ENCODE measurements at regions not wholly inside any gene's neighbourhood (a gene's known extent, or its start where the extent isn't known, plus 50 kb on each side); places are given as distances from the start of the nearest gene placed in this dataset.
A peak's percentile ranks its signal among the peaks of the same experiment; 100 is the strongest.

DNA sequence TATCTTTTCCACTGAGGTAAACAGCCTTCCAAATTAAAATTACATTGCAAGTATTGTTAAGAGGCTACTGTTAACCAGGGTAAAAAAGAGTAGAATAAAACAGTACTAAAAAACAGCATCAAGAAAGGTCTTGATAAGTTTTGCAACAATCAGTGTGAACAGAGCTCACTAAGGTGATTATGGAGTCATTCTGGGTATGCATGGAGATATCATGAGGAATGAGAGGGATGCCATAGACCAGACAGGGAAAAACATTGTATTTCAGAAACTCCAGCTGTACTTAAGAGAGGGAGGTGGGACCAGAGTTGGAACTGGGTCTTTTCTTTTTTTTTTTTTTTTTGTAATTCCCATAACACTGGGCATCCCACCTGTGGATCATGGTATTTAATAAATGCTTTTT, 549.6 kb downstream of the INHBA start:
- Histone ChIP-seq H3K27ac (no peak overlapping the region), H3K27me3 (no peaks in the 10 kb centered on the region), H3K36me3 (no peaks in the 10 kb centered on the region), H3K4me3 (no peak overlapping the region), H3K4me1 (no peaks in the 10 kb centered on the region), H3K9me3 (no peaks in the 10 kb centered on the region)
- ATAC-seq (no peak), DNase-seq (no peak)
- intact Hi-C loops (cut with DNase I): no loop called here
- TF ChIP-seq, protein P1, sequence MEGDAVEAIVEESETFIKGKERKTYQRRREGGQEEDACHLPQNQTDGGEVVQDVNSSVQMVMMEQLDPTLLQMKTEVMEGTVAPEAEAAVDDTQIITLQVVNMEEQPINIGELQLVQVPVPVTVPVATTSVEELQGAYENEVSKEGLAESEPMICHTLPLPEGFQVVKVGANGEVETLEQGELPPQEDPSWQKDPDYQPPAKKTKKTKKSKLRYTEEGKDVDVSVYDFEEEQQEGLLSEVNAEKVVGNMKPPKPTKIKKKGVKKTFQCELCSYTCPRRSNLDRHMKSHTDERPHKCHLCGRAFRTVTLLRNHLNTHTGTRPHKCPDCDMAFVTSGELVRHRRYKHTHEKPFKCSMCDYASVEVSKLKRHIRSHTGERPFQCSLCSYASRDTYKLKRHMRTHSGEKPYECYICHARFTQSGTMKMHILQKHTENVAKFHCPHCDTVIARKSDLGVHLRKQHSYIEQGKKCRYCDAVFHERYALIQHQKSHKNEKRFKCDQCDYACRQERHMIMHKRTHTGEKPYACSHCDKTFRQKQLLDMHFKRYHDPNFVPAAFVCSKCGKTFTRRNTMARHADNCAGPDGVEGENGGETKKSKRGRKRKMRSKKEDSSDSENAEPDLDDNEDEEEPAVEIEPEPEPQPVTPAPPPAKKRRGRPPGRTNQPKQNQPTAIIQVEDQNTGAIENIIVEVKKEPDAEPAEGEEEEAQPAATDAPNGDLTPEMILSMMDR (IDR thresholded peaks at IDR 0.05): no peak

DNA sequence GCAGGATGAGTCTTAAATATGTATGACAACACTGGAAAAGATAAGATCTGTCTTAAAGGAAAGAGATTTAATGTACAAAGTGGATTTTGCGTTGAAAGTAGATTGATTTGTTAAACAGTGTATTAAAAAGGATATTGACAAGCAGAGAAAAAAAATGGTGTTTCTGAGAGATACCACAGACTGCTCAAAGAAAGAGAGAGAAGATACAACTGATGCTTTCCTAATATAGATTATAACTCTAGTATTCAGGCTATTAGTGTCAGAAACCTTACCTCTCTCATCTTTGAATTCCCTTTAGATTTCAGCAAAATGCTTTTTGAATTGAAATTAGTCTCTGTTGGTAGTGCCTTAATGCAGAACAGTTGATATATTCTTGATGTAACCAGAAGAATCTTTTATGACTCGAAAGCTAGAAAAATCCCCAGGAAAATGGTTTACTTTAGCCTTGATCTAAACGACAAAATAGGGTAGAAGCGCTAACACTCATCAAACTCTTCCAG, 550.7 kb downstream of the INHBA start:
- Histone ChIP-seq H3K36me3 (no peaks in the 10 kb centered on the region), H3K27ac (no peak overlapping the region), H3K4me3 (no peak overlapping the region), H3K27me3 (no peaks in the 10 kb centered on the region), H3K9me3 (no peaks in the 10 kb centered on the region), H3K4me1 (no peaks in the 10 kb centered on the region)
- TF ChIP-seq, protein P1 (IDR thresholded peaks at IDR 0.05): no peak
- no peak for ATAC-seq
- DNase-seq: no peak
- intact Hi-C loops (cut with DNase I): no loop called here

DNA sequence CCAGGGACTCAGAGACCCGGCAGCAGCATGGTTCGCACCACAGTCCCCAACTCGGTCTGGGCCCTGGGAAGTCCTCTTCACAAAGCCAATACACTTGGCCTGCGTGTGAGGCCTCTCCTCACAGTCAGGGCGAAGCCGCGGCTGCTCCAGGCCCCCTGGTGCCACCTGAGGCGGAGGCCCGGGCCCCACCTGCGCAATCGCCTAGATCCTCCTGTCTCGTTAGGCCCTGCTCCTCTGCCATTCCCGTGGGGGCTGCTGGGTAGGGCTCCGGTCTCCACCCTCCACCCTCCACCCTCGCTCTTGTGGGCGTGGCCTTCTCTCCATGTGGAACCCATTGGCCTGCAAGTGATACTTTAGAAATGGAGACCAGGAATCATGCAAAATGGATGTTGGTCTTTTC, 553.3 kb downstream of the INHBA start:
- TF ChIP-seq, protein P1 (IDR thresholded peaks at IDR 0.05): no peak
- H3K9me3 ChIP-seq: no peaks in the 10 kb centered on the region
- DNase-seq (peak in 1 of 4 donors; percentile 74), ATAC-seq (no peak)
- no peaks in the 10 kb centered on the region for H3K27me3 ChIP-seq
- no peak overlapping the region for H3K27ac ChIP-seq
- intact Hi-C loops (cut with DNase I): no loop called here
- no peaks in the 10 kb centered on the region for H3K36me3 ChIP-seq
- no peak overlapping the region for H3K4me3 ChIP-seq
- H3K4me1 ChIP-seq: no peaks in the 10 kb centered on the region

GRCh38 chr7:41148521-41148951, 554.4 kb downstream of the INHBA start:
- Histone ChIP-seq H3K27ac (no peak overlapping the region), H3K4me3 (no peak overlapping the region), H3K9me3 (no peaks in the 10 kb centered on the region), H3K36me3 (no peaks in the 10 kb centered on the region), H3K4me1 (no peaks in the 10 kb centered on the region), H3K27me3 (no peaks in the 10 kb centered on the region)
- DNase-seq (no peak), ATAC-seq (no peak)
- TF ChIP-seq, protein P1 (IDR thresholded peaks at IDR 0.05): no peak
- intact Hi-C loops (cut with DNase I): no loop called here

GRCh38 chr7:41147606-41148485, 555.0 kb downstream of the INHBA start:
- no peak for DNase-seq
- TF ChIP-seq, protein P1 (IDR thresholded peaks at IDR 0.05): no peak
- no peak for ATAC-seq
- no peaks in the 10 kb centered on the region for H3K4me1 ChIP-seq
- H3K9me3 ChIP-seq: no peaks in the 10 kb centered on the region
- H3K36me3 ChIP-seq: no peaks in the 10 kb centered on the region
- H3K27me3 ChIP-seq: no peaks in the 10 kb centered on the region
- no peak overlapping the region for H3K27ac ChIP-seq
- intact Hi-C loops (cut with DNase I): no loop called here
- H3K4me3 ChIP-seq: no peak overlapping the region

All from left lung (tissue), 4 donors.